ENCODE measurements at regions not wholly inside any gene's neighbourhood (a gene's known extent, or its start where the extent isn't known, plus 50 kb on each side); places are given as distances from the start of the nearest gene placed in this dataset.

DNA sequence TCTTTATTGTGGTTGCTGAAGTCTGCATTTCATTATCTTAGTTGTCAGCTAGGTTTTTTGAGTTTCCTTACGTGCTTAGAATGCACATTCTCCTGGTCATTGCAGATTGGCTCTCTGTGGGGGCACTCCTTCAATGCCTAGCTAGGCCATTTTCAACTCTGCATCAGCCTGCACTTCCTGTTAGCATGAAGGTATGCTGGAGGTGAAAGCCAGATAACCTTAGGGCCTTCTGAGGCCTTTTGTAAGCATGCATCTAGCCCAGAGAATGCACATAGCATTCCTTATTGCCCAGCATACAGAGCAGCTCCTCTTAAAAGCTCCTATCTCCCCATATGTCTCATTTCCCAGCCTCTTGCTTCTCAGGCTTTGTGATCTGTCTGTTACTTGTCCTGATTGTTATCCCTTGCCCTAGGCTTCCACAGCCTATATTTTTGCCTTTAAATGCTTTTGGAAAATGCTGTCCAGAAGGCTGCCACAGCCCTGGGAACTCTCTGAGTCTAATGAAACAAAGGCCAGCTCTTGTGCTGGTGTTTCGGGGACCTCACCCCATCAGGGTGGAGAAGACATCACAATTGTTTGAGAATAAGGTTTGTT is 108.1 kb upstream of the IGFBP3 start:
- no peak for DNase-seq (ENCODE audit: low read depth)
- TF ChIP-seq, protein P1, sequence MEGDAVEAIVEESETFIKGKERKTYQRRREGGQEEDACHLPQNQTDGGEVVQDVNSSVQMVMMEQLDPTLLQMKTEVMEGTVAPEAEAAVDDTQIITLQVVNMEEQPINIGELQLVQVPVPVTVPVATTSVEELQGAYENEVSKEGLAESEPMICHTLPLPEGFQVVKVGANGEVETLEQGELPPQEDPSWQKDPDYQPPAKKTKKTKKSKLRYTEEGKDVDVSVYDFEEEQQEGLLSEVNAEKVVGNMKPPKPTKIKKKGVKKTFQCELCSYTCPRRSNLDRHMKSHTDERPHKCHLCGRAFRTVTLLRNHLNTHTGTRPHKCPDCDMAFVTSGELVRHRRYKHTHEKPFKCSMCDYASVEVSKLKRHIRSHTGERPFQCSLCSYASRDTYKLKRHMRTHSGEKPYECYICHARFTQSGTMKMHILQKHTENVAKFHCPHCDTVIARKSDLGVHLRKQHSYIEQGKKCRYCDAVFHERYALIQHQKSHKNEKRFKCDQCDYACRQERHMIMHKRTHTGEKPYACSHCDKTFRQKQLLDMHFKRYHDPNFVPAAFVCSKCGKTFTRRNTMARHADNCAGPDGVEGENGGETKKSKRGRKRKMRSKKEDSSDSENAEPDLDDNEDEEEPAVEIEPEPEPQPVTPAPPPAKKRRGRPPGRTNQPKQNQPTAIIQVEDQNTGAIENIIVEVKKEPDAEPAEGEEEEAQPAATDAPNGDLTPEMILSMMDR (IDR thresholded peaks at IDR 0.05; ENCODE audit: control insufficient read depth, extremely low read depth, insufficient read depth) = no peak
- no peak overlapping the region for H3K4me3 ChIP-seq (ENCODE audit: low read depth, low read length)

DNA sequence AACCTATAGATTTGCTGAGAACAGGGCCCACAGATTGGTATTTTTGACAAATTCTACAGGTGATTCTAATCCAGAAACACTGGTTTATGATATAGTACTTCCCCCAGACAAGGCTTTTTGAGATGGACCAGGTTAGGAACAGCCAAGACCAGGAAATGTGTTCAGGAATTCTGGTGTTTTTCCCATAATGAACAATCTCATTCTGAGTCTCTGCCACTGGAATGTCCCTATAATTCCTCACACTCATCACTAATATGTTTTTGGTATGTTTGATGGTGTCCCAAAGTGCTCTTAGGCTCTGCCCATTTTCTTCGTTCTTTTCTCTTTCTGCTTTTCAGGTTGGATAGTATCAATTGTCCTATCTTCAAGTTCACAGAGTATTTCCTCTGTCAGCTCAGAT is 107.2 kb upstream of the IGFBP3 start:
- no peak overlapping the region for H3K4me3 ChIP-seq (ENCODE audit: low read depth, low read length)
- no peak for DNase-seq (ENCODE audit: low read depth)
- TF ChIP-seq, protein P1 (IDR thresholded peaks at IDR 0.05; ENCODE audit: control insufficient read depth, extremely low read depth, insufficient read depth) = no peak

DNA sequence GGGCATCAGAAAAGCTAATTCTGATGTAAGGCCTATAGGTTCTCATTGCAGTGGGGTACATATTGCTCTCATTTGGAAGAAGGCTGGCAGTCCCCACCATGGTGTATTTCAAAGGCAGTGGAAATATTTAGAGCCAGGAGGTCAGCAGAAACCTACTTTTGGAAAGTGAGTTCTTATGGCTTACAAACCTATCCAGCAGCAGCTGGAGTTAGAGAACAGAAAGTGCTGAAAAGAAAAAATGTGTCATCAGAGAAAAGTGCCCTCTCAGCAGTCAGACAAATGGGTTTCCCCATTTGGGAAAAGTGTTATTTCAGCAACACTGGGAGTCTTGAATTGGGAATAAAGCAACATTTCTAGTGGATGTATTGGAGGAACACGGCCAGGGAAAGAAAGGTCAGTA is 105.7 kb upstream of the IGFBP3 start:
- no peak for DNase-seq (ENCODE audit: low read depth)
- no peak overlapping the region for H3K4me3 ChIP-seq (ENCODE audit: low read depth, low read length)
- TF ChIP-seq, protein P1 (IDR thresholded peaks at IDR 0.05; ENCODE audit: control insufficient read depth, extremely low read depth, insufficient read depth) = no peak

DNA sequence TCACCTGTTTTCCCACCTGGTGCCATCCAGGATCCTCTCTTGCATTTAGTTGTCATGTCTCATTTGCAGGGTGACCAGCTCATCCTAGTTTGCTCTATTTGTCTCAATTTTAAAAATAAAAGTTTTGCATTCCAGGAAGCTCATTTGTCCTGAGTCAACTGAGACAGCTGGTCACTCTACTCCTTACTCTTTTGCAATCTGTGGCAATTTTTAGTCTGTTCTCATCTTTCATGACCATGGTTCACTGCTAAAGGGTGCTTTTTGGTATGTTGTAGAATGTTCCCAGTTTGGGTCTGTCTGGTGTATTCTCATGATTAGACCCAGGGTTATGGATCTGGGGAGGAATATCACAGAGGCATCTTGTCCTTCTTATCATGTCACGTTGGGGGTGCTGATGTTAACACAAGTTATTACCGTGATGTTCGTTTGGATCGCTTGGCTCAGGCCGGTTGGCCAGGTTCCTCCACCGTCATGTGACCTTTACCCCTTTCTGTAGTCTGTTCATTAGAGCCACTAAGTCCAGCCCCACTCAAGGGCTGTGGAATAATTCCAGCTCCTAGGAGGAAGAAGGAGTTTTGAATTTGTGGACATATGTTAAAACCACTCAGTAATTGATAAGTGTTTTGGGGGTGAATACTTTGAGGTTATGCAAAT is 103.3 kb upstream of the IGFBP3 start:
- DNase-seq (ENCODE audit: low read depth) = no peak
- H3K4me3 ChIP-seq (ENCODE audit: low read depth, low read length) = no peak overlapping the region
- TF ChIP-seq, protein P1 (IDR thresholded peaks at IDR 0.05; ENCODE audit: control insufficient read depth, extremely low read depth, insufficient read depth) = no peak

DNA sequence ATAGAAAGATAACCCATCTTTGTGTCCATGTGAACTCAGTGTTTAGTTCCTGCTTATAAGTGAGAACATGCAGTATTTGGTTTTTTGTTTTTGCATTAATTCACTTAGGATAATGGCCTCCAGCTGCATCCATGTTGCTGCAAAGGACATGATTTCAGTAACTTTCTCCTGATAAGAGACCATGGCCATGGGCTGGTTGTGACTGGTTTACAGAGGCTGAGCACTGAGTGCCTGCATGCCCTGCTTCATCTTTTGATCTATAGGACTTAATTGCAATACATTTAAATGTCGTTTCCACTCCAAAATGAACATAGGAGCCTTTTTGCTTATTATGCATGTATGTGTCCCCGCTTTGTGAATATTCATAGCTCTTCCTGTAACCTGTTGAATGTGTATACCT is 101.3 kb upstream of the IGFBP3 start:
- TF ChIP-seq, protein P1 (IDR thresholded peaks at IDR 0.05; ENCODE audit: control insufficient read depth, extremely low read depth, insufficient read depth) = no peak
- no peak for DNase-seq (ENCODE audit: low read depth)
- H3K4me3 ChIP-seq (ENCODE audit: low read depth, low read length) = no peak overlapping the region

DNA sequence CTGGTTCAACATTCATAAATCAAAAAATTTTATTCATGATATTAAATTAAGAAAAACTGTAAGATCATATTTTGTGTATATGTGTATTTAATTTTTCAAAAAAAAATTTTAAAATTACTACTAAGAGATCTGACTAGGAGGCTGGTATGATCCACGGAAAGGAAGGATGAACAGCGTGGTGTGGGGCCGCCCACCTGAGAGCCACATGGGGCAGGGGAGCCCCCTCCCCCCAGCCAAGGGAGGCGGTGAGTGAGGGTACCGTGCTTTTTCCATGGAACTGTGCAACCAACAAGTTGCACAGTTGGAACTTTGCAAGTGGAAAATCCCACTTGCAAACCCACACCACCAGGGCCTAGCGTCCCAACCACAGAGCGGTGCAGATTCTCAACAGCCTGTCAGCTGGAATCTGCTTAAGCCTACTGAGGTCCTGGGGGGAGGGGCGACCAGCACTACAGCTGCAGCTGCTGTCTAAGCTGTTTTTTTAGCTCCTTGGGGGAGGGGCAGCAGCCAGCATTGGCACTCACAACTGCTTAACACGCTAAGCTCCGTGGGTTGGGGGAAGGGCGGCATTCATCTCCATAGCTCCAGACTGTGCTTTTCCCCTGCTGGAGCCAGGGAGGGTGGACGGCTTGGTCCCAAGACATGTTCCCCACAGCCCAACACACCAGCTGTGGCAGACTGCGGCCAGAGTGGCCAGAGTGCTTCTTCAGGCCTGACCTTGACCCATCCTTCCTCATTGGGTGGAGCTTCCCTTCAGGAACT is 94.2 kb upstream of the IGFBP3 start:
- no peak overlapping the region for H3K4me3 ChIP-seq (ENCODE audit: low read depth, low read length)
- no peak for DNase-seq (ENCODE audit: low read depth)
- TF ChIP-seq, protein P1 (IDR thresholded peaks at IDR 0.05; ENCODE audit: control insufficient read depth, extremely low read depth, insufficient read depth) = no peak
